Liver (tissue), 8 donors: ENCODE measurements at regions not wholly inside any gene's neighbourhood (a gene's known extent, or its start where the extent isn't known, plus 50 kb on each side); places are given as distances from the start of the nearest gene placed in this dataset.

ENCODE experiments used
- DNase-seq: peaks from one replicate; pipeline ENCODE4 v3.0.0-alpha.2; 2017; ENCODE audit warnings: low spot score
- H3K27ac ChIP-seq, 2 donors: one replicate each; pipeline ENCODE4 v1.7.0; 2013; ENCODE audit warnings: inconsistent platforms in 2 of 2, low read length in 2 of 2, control low read depth in 1 of 2, low read depth in 1 of 2, mild to moderate bottlenecking in 1 of 2
- H3K27me3 ChIP-seq, 4 donors: one replicate each; pipeline versions ENCODE4 v1.6.1 to v1.7.0; 2013; ENCODE audit warnings: low read length in 3 of 4, inconsistent platforms in 1 of 4, mild to moderate bottlenecking in 1 of 4, moderate library complexity in 1 of 4; ENCODE audit not compliant: control insufficient read depth in 4 of 4, insufficient read depth in 4 of 4
- H3K36me3 ChIP-seq, 4 donors: one replicate each; pipeline versions ENCODE4 v1.6.1 to v1.7.0; 2013; ENCODE audit warnings: low read length in 3 of 4, mild to moderate bottlenecking in 3 of 4, low read depth in 1 of 4, moderate library complexity in 1 of 4; ENCODE audit not compliant: control insufficient read depth in 4 of 4, insufficient read depth in 3 of 4
- H3K4me1 ChIP-seq, 4 donors: one replicate each; pipeline versions ENCODE4 v1.6.1 to v1.7.0; 2013; ENCODE audit warnings: low read length in 3 of 4, mild to moderate bottlenecking in 3 of 4, moderate library complexity in 1 of 4; ENCODE audit not compliant: control insufficient read depth in 4 of 4, insufficient read depth in 4 of 4
- H3K4me3 ChIP-seq, 3 donors: one replicate each; pipeline versions ENCODE4 v1.6.1 to v1.7.0; 2013; ENCODE audit warnings: low read length in 3 of 3, control low read depth in 1 of 3, low read depth in 1 of 3, mild to moderate bottlenecking in 1 of 3
- H3K9ac ChIP-seq, 2 donors: one replicate each; pipeline ENCODE4 v1.7.0; 2013; ENCODE audit warnings: low read length in 2 of 2, mild to moderate bottlenecking in 2 of 2, moderate library complexity in 2 of 2, control low read depth in 1 of 2, low read depth in 1 of 2
- H3K9me3 ChIP-seq, 4 donors: one replicate each; pipeline versions ENCODE4 v1.6.1 to v1.7.0; 2013; ENCODE audit warnings: low read length in 3 of 4; ENCODE audit not compliant: control insufficient read depth in 4 of 4
- EGR1 ChIP-seq, 2 donors: IDR thresholded peaks; 2 replicates each; pipeline ENCODE4 v1.6.1; 2016 to 2018; ENCODE audit warnings: antibody characterized with exemption in 2 of 2, low read depth in 2 of 2
- FOXA1 ChIP-seq: IDR thresholded peaks from 2 replicates; pipeline ENCODE4 v1.6.1; 2016; ENCODE audit warnings: antibody characterized with exemption
- FOXA2 ChIP-seq: IDR thresholded peaks from 2 replicates; pipeline ENCODE4 v1.6.1; 2016; ENCODE audit warnings: antibody characterized with exemption
- GABPA ChIP-seq, 2 donors: IDR thresholded peaks in 1 of 2; conservative IDR thresholded peaks in 1 of 2; 2 replicates each; pipeline ENCODE4 v1.6.1; 2016; ENCODE audit warnings: antibody characterized with exemption in 2 of 2, mild to moderate bottlenecking in 1 of 2, moderate library complexity in 1 of 2
- HNF4A ChIP-seq, 2 donors: conservative IDR thresholded peaks; 2 replicates each; pipeline ENCODE4 v1.6.1; 2016; ENCODE audit warnings: antibody characterized with exemption in 2 of 2, mild to moderate bottlenecking in 2 of 2
- HNF4G ChIP-seq: IDR thresholded peaks from 2 replicates; pipeline ENCODE4 v1.6.1; 2016; ENCODE audit warnings: antibody characterized with exemption
- JUND ChIP-seq, 2 donors: IDR thresholded peaks; 2 replicates each; pipeline ENCODE4 v1.6.1; 2016; ENCODE audit warnings: antibody characterized with exemption in 2 of 2
- NR2F2 ChIP-seq: IDR thresholded peaks from 2 replicates; pipeline ENCODE4 v1.6.1; 2016; ENCODE audit warnings: antibody characterized with exemption
- RAD21 ChIP-seq, 2 donors: IDR thresholded peaks; 2 replicates each; pipeline ENCODE4 v1.6.1; 2016; ENCODE audit warnings: antibody characterized with exemption in 2 of 2, mild to moderate bottlenecking in 2 of 2
- RXRA ChIP-seq, 2 donors: IDR thresholded peaks; 2 replicates each; pipeline ENCODE4 v1.6.1; 2017 to 2018; ENCODE audit warnings: antibody characterized with exemption in 2 of 2, mild to moderate bottlenecking in 1 of 2
- SP1 ChIP-seq: IDR thresholded peaks from 2 replicates; pipeline ENCODE4 v1.6.1; 2018; ENCODE audit warnings: antibody characterized with exemption, mild to moderate bottlenecking
- TAF1 ChIP-seq: conservative IDR thresholded peaks from 2 replicates; pipeline ENCODE4 v1.6.1; 2016; ENCODE audit warnings: antibody characterized with exemption, mild to moderate bottlenecking
- YY1 ChIP-seq: IDR thresholded peaks from 2 replicates; pipeline ENCODE4 v1.6.1; 2016; ENCODE audit warnings: antibody characterized with exemption, mild to moderate bottlenecking
- WGBS: extraction: QIAGEN DNeasy Blood & Tissue Kit; methylation state at CpG from one replicate; pipeline ENCODE4 v1.1.7; 2013; 5-methylcytosine and 5-hydroxymethylcytosine counted together
- TF ChIP-seq, protein P1 (sequence below): IDR thresholded peaks from 2 replicates; pipeline ENCODE4 v1.6.1; 2016; ENCODE audit warnings: antibody characterized with exemption, mild to moderate bottlenecking
- TF ChIP-seq, protein P2 (sequence below): fragments of 150-350 bp; IDR thresholded peaks from 2 replicates; pipeline ENCODE4 v1.5.1; 2017; ENCODE audit warnings: improper control_type of control experiment, low read depth, low read length; ENCODE audit not compliant: missing input control
- TF ChIP-seq, protein P3 (sequence below): IDR thresholded peaks from 2 replicates; pipeline ENCODE4 v1.6.1; 2016; ENCODE audit warnings: antibody characterized with exemption
- TF ChIP-seq, protein P4 (sequence below): IDR thresholded peaks from 2 replicates; pipeline ENCODE4 v1.6.1; 2016; ENCODE audit warnings: antibody characterized with exemption
- TF ChIP-seq, protein P5 (sequence below): IDR thresholded peaks from 2 replicates; pipeline ENCODE4 v1.6.1; 2016; ENCODE audit warnings: antibody characterized with exemption
- donor health status: healthy.
- donor health status: healthy.
- donor health status: healthy.
- donor health status: healthy.
- donor health status: healthy.

DNA sequence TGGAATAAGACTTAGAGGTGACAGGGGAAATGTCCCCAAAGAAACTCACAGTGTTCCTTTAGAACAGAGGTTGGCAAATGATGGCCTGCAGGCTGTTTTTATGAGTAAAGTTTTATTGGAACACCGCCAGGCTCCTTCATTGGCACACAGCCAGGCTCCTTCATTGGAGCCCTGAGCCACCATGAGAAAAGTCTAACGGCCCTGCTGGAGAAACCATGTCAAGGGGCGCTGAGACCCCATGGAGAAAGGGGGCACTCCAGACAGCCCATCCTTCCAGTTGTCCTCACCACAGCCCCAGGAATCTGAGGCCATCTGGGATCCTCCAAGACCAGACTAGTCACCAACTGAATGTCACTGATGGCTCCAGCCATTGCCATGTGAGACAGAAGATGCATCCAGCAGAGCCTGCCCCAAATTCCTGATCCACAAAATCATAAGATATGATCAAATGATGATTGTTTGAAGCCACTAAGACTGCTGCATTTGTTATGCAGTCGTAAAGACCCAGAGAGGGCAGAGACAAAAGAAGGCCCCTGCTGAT, 88.2 kb upstream of the GPR26 start (continued):
- TF ChIP-seq, protein P1, sequence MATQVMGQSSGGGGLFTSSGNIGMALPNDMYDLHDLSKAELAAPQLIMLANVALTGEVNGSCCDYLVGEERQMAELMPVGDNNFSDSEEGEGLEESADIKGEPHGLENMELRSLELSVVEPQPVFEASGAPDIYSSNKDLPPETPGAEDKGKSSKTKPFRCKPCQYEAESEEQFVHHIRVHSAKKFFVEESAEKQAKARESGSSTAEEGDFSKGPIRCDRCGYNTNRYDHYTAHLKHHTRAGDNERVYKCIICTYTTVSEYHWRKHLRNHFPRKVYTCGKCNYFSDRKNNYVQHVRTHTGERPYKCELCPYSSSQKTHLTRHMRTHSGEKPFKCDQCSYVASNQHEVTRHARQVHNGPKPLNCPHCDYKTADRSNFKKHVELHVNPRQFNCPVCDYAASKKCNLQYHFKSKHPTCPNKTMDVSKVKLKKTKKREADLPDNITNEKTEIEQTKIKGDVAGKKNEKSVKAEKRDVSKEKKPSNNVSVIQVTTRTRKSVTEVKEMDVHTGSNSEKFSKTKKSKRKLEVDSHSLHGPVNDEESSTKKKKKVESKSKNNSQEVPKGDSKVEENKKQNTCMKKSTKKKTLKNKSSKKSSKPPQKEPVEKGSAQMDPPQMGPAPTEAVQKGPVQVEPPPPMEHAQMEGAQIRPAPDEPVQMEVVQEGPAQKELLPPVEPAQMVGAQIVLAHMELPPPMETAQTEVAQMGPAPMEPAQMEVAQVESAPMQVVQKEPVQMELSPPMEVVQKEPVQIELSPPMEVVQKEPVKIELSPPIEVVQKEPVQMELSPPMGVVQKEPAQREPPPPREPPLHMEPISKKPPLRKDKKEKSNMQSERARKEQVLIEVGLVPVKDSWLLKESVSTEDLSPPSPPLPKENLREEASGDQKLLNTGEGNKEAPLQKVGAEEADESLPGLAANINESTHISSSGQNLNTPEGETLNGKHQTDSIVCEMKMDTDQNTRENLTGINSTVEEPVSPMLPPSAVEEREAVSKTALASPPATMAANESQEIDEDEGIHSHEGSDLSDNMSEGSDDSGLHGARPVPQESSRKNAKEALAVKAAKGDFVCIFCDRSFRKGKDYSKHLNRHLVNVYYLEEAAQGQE: no peak
- TF ChIP-seq RXRA (IDR thresholded peaks at IDR 0.05): no peak

DNA sequence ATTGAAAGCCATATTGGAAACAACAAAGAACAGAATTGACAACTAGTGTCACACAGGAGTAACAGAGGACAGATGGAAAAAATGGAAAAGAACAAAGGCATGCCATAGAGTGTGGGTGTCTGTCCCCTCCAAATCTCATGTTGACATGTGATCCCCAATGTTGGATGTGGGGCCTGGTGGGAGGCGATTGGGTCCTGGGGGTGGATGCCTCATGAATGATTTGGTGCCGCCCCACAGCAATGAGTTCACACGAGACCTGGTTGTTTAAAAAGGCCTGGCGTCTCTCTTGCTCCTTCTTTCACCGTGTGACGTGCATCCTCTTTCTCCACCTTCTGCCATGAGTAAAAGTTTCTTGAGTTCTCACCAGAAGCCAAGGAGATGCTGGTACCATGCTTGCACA, 87.4 kb upstream of the GPR26 start:
- Histone ChIP-seq H3K4me1 (peaks cover 0 to 3% (median 0%) of the 10 kb centered on the region in 4 donors), H3K9me3 (no peaks in the 10 kb centered on the region), H3K27me3 (peaks cover 0 to 13% (median 5%) of the 10 kb centered on the region in 4 donors), H3K4me3 (no peak overlapping the region), H3K27ac (no peak overlapping the region), H3K36me3 (no peaks in the 10 kb centered on the region), H3K9ac (no peak overlapping the region)
- no peak for DNase-seq
- 85% methylated on average over 6 of the region's 6 CpGs for WGBS
- TF ChIP-seq JUND (IDR thresholded peaks at IDR 0.05) (no peak), EGR1 (IDR thresholded peaks at IDR 0.05; ENCODE audit: low read depth in 2 of 2) (no peak), TAF1 (no peak), RXRA (IDR thresholded peaks at IDR 0.05) (no peak), FOXA2 (no peak), YY1 (no peak), RAD21 (IDR thresholded peaks at IDR 0.05) (no peak)
- TF ChIP-seq, protein P2, sequence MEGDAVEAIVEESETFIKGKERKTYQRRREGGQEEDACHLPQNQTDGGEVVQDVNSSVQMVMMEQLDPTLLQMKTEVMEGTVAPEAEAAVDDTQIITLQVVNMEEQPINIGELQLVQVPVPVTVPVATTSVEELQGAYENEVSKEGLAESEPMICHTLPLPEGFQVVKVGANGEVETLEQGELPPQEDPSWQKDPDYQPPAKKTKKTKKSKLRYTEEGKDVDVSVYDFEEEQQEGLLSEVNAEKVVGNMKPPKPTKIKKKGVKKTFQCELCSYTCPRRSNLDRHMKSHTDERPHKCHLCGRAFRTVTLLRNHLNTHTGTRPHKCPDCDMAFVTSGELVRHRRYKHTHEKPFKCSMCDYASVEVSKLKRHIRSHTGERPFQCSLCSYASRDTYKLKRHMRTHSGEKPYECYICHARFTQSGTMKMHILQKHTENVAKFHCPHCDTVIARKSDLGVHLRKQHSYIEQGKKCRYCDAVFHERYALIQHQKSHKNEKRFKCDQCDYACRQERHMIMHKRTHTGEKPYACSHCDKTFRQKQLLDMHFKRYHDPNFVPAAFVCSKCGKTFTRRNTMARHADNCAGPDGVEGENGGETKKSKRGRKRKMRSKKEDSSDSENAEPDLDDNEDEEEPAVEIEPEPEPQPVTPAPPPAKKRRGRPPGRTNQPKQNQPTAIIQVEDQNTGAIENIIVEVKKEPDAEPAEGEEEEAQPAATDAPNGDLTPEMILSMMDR: no peak

DNA sequence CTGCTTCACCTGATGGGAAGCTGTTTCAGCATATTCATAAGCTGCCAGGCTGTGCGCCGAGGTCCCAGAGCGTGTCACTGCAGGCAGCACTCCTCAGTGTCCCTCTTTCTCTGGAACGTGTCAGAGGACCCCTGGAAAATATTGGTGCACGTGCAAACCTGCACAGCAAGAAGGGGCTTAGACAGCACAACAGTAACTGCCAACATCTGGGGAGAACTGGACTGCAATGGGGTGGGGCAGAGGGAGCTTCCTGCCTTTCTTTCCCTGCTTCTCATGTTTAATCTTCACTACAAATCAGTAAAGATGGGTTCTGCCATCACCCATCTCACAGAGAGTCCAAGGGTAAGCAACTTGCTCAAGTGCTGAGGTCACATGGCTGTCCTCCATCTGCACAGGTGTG, 86.5 kb upstream of the GPR26 start:
- no peaks in the 10 kb centered on the region for H3K9me3 ChIP-seq
- H3K27me3 ChIP-seq: peaks cover 0 to 13% (median 5%) of the 10 kb centered on the region in 4 donors
- H3K27ac ChIP-seq: no peak overlapping the region
- peaks cover 0 to 5% (median 0%) of the 10 kb centered on the region in 4 donors for H3K4me1 ChIP-seq
- no peaks in the 10 kb centered on the region for H3K36me3 ChIP-seq
- no peak overlapping the region for H3K9ac ChIP-seq
- 53% methylated on average over 5 of the region's 5 CpGs for WGBS
- DNase-seq: no peak
- no peak overlapping the region for H3K4me3 ChIP-seq
- TF ChIP-seq FOXA2 (no peak), JUND (IDR thresholded peaks at IDR 0.05) (no peak), SP1 (no peak), YY1 (no peak), GABPA (IDR thresholded peaks at IDR 0.05 in 1 of 2, conservative IDR thresholded peaks at IDR 0.05 in 1 of 2) (no peak), NR2F2 (no peak), RAD21 (IDR thresholded peaks at IDR 0.05) (no peak), HNF4G (no peak), HNF4A (conservative IDR thresholded peaks at IDR 0.05) (no peak), EGR1 (IDR thresholded peaks at IDR 0.05; ENCODE audit: low read depth in 2 of 2) (no peak), RXRA (IDR thresholded peaks at IDR 0.05) (no peak), FOXA1 (no peak)
- TF ChIP-seq, protein P3, sequence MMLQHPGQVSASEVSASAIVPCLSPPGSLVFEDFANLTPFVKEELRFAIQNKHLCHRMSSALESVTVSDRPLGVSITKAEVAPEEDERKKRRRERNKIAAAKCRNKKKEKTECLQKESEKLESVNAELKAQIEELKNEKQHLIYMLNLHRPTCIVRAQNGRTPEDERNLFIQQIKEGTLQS: no peak
- TF ChIP-seq, protein P2: no peak
- TF ChIP-seq, protein P4, sequence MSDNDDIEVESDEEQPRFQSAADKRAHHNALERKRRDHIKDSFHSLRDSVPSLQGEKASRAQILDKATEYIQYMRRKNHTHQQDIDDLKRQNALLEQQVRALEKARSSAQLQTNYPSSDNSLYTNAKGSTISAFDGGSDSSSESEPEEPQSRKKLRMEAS: no peak
- TF ChIP-seq, protein P5, sequence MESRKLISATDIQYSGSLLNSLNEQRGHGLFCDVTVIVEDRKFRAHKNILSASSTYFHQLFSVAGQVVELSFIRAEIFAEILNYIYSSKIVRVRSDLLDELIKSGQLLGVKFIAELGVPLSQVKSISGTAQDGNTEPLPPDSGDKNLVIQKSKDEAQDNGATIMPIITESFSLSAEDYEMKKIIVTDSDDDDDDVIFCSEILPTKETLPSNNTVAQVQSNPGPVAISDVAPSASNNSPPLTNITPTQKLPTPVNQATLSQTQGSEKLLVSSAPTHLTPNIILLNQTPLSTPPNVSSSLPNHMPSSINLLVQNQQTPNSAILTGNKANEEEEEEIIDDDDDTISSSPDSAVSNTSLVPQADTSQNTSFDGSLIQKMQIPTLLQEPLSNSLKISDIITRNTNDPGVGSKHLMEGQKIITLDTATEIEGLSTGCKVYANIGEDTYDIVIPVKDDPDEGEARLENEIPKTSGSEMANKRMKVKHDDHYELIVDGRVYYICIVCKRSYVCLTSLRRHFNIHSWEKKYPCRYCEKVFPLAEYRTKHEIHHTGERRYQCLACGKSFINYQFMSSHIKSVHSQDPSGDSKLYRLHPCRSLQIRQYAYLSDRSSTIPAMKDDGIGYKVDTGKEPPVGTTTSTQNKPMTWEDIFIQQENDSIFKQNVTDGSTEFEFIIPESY: no peak
